Activated CD4-positive, alpha-beta T cell treated with anti-CD3 and anti-CD28 coated beads, Interleukin-2, amount 50 U/mL, for 24 hours (primary cell): ENCODE measurements at regions not wholly inside any gene's neighbourhood (a gene's known extent, or its start where the extent isn't known, plus 50 kb on each side); places are given as distances from the start of the nearest gene placed in this dataset.
"Not testable (repeated sequence)": the region's sequence is repeated elsewhere in the genome, so short reads cannot be mapped to it uniquely, and the experiment has no call there.

Source experiments
- DNase-seq, 2 donors: peaks; one replicate each; pipeline ENCODE4 v3.0.0-alpha.2; 2020; ENCODE audit warnings: low read depth in 1 of 2, low spot score in 1 of 2

DNA sequence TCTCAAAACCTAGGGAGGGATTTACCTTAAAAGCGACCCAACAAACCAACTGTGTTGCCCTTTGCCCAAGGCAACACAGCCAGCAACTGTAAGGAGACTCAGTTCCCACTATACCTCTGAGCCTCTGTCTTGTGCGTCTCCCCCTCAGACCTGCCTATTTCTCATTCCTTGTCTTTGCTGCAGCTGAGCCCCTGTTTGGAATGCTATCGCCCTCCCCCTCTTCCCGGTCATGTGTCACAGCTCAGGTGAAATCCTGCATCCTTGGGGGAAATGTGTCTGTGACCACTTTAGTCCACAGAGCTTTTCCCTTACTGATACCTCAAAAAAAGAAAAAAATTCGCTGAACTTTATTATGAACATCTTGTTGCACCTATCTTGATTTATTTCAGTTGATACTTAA lies 52.0 kb upstream of the LRIG1 start:
- no peak for DNase-seq

DNA sequence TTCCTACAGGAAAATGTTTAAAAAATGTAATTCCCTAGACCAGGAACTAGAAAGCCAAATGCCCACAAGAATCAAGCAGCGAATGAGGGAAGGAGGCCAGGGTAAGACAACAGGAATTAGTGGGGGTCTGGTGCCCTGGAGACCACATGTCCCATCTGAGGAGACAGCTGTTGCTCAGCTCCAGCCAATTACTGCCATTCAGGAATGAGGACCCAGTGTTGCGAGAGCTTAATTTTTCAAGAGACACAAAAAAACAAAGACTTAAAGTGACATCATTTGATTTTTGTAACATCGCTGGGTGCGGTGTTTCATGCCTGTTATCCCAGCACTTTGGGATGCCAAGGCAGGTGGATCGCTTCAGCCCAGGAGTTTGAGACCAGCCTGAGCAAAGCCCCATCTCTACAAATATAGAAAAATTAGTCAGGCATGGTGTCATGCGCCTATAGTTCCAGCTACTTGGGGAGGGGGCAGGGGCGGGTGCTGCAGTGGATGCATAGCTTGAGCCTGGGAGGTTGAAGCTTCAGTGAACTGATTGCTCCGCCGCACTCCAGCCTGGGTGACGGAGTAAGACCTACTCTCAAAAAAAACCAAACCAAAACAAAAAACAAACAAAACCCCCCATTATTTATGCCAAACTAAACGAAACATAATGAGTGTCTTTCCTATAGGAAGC lies 52.8 kb upstream of the LRIG1 start:
- no peak for DNase-seq

DNA sequence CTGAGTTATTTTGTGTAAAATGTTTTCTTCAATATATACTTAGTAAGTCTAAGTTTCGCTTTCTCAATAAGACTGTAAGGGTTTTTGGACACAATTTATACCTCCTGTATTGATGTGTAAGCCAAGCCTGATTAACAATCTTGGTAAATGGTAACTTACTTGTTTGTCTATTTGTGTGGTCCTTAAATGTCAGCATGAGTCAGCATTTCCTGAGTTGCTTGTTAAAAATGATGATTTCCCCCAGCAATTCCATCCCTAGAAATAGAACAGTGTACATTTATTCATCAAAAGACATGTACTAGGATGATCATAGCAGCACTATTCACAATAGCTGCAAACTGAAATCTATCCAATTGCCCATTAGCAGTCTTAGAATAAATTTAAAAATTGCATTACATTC lies 53.4 kb upstream of the LRIG1 start:
- DNase-seq: no peak

DNA sequence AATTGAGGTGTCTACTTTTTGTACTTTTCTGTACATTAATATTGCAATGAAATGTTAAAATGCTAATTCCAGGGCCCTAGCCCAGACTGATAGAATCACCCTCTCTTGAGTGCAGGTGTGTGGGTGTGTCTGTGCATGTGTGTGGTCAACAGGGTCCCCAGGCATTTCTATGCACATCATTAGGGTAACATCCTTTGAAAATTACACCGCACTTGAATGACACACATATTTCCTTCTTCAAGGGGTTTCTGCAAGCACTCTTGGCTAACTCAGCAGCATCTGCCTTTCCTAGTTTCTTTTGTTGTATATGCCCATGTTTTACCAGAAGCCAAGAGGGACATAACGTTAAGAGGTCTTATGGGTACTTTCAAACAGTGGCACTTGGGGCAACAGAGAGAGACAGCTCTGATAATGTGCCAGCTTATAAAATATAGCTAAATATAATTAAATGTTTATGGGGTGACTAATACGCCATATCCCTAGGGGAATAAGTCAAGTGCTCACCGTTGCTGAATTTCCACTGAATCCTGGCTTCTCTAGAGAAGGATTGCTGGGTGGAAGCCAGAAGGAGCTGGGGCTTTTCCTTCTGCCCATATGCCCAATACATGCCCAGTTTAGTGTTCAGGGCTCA lies 54.5 kb upstream of the LRIG1 start:
- DNase-seq: no peak

DNA sequence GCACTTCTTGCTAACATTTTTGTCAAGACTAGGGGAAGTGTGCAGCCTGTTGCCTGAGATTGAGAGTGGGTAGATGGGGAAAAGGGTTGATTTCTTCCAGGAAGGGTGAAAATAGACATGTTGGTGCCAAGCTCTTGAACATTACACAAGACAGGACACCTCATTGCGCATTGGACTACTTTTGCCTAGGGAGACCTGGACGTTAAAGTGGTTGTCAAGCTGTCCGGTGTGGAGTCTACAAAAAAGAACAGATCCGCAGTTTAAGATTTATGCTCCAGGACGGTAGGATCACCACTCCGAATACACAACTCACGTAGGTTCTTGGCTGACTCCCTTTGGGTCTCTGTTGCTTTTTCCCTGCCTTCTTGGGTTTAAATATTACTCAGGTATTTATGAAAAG lies 56.3 kb upstream of the LRIG1 start:
- DNase-seq: no peak

DNA sequence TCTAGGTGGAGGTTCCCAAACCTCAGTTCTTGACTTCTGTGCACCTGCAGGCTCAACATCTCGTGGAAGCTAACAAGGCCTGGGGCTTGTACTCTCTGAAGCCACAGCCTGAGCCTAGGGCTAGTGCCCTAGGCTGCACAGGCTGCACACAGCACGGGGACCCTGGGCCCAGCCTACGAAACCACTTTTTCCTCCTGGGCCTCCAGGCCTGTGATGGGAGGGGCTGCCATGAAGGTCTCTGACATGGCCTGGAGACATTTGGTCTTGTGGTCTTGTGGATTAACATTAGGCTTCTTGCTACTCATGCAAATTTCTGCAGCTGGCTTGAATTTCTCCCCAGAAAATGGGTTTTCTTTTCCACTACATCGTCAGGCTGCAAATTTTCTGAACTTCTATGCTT lies 59.1 kb upstream of the LRIG1 start:
- DNase-seq: not testable (repeated sequence)

DNA sequence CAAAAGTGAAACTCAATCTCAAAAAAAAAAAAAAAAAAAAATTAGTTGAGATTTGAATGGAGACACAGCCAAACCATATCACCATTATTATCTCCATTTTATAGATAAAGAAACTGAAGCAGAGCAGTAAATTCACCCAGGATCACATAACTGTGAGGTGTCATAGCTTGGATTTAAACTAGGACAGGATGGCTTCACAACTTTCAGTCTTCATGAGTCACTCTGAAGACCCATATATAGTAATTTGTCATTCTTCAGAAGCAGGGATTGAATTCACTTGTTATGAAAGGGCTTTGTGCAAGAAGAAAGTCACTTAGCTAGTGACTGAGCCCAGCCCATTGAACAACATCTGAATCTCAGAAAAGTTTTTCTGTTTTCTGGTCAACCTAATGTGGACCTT lies 60.5 kb upstream of the LRIG1 start:
- DNase-seq: no peak

DNA sequence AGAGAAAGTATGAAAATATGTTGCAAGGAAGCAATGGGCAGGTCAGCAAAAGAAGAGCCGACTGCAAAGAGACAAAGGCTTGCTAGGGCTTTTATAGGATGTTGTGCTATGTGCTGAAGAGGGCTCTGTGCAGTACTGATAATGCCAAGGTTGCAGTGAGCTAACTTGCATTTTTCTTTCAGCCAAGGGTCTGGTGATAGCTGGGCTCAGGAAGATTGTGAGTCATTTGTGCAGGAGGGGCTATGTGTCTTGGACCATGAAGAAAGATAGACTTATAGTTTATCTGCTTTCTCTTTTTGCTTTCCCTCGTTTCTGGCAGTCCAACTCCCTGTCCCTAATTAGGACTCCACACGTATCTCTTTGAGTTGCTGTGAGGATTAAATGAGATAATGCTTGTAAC lies 64.5 kb upstream of the LRIG1 start:
- DNase-seq: no peak

DNA sequence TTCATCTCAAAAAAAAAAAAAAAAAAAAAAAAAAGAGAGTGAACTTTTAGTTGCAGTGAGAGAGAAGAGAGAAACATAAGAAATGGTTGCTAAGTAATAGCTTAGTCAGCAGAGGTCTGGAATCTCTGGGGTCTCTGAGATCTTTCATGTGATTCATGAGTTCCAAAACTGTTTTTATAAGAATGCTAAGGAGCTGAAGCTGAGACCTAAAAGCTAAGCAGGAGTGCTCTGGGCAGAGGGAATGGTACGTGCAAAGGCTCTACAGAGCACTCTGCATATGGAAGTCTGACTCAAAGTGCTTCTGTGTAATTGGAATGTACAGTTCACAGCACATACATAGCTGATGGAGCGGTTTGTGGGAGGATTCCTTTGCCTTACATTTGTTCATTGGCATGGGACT lies 66.3 kb upstream of the LRIG1 start:
- DNase-seq: no peak

DNA sequence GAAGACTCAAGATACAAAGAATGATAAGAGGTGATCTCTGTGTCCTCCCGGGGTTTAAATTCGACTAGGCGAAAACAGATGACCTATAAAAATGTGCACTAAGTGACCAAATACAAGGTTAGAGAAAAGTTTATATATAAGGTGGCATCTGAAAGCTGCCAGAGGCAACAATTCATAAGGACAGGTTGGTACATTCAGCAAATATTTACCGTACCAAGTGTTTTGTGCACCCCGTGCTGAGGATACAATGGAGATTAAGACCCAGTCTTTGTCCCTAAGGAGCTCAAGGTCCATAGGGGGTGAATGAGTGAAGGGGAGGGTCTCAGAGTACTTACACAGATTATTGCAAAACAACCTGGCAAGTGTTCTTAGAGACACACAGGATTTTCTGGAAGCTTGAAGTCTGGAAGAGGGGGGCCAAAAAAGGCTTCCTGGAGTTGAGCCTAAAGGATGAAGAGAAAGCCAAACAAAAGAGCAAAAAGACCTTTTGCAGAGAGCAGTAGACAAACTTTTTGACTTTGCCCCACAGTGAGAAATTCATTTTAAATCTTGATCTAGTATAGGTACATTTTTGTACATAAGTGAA lies 71.4 kb upstream of the LRIG1 start:
- no peak for DNase-seq

DNA sequence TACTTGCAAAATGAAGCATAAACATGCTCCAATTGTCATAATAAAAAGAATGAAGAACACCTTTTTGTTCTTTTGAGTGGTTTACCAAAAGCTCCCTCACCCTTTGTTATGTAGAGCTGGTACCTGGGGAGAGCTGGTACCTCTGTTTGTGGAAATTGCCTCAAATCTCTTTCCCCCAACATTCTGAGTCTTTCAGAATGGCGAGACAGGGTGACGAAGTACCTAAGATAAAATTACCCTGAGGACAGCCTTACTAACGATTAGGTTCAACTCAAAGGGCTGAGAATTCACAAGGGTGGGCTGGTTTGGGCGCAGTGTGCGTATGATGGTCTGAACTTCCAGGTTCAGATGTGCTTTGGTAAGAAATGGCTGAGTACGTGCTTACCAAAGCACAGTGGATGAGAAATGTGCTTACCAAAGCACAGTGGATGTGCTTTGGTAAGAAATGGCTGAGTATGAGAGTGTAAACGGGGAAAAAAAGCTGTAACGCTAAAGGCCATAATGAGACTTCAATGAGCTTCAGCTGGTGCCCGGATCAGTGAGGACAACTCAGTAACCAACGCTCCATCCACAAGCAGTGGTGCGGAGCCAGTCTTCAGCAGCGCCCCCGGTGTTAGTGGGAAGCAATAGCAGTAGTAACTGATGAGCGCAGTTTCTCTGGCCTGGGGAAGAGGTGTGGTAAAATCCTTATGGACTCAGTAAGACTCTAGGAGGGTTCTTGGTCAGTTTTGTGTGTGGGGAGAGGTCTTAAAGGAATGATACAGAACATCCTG lies 72.3 kb upstream of the LRIG1 start:
- no peak for DNase-seq

DNA sequence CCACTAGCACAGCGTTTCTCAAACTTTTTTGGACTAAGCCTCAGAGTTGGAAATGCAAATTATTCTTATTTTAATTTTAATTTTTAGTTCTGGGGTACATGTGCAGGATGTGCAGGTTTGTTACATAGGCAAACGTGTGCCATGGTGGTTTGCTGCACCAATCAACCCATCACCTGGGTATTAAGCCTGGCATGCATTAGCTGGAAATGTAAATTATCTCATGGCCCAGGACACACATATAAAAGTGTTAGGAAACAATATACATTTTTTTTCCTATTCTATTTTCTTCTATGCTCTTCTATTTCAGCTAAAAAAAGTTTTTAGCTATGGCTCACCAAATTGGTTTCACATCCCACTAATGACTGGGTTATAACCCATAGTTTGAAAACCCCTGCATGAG lies 73.3 kb upstream of the LRIG1 start:
- DNase-seq: no peak

DNA sequence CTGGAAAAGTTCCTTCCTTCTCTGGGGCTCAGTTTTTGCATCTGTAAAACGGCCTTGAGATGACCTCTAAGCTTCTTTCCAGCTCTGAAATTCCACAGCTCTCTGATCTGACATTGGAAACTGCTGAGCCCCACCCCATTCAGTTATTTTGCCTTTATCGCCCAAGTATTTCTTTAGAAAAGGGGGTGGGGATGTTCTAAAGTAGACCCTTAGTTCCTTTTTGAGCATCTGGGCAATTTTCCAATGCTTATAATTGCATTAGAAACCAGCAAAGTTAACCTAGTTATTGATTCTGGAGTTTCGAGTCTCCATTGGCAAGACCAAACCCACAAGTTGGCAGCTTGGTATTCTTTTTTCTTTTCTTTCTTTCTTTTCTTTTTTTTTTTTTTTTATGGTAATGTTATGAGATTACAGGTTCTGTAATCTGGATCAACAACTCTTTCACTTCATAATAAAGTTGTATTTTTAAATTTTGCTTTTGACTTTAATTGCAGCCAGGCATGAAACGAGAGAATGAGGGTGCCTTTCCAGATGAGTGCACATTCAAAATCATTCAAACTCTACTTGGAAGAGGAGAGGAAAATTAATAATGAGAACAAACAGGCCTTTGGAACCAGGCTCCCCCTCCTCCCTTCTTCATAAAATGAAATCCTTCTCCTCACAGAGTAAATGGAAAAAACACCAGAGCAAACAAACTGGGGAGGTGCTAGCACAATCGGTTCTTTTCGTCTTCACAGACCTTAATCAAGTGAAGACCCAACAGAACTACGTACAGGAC lies 76.8 kb upstream of the LRIG1 start:
- DNase-seq: no peak

DNA sequence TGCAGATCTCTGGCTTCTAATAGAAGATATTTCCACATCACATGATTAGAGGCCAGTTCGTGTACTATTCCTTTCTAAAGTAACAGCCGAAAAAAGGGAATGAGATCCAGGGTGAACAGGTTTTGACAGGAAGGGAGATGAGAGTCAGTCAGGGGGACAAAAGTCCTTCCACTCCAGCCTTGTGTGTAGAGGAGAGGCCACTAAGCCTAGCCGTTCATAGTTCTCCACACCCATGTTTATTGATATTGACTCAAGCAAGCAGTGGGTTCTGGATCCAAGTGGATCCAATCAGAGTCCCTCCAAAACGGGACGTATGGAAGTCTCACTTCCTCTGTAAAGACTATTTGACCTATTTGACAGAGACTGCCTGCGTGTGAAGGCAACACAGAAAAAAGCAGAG lies 80.4 kb upstream of the LRIG1 start:
- no peak for DNase-seq

DNA sequence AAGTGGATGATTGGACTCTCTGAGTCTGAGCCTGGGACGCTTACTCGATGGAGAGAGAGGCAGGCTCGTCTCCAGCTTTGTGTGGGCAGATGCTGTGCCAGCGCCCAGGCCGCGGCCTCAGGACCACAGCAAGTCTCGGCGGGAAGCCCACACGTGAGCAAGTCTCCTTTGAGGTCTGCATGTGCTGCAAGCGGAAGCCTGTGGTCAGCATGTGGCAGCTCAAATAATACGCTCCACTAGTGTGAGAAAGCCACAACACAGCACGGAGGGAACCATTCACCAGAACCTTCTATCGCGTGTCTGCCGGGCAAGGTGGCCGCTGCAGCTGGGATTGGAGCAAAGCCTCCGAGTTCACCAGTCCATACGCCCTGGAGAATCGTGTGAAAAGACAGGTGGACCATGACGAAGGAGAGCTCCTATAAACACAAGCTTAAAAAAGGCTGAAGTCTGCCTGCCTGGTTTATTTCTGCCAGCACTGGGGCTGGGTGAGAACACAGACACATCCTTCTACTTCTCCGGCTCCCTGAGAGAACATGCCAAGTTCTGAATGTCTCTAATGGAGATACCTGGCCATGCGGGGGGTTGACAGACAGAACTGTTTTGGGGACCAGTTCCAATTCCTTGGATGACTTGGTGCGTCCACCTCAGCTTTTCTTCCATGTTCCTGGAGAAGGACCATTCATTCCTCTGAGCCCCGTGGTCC lies 82.0 kb upstream of the LRIG1 start:
- DNase-seq: peak; percentile 1 to 13

DNA sequence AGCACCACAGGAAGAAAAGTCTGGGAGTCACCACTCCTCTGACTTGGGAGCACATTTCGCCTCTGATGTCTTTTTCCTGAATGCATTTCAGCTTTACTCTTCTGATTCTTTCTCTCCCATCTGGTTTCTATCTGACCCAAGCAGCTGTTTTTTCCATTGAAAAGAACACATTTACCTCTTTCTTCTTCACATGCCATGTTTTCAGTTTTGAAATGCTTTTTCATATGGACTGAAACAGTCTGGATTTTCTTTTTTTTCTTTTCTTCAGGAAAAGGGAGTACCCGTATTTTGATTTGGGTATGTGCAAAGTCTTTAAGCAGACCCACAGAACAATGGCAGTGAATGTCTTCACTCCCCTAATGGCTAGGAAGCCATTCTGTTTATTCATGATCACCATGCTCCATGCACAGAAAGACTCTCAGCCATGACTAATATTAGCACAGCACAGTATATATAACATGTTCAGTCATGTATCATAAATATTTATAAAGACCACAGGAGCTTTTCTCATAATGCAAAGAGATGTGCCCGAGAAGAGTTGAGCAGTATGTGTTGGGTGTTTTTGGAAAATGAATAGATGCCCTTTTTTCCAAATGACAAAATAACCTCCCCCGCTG lies 82.7 kb upstream of the LRIG1 start:
- no peak for DNase-seq

DNA sequence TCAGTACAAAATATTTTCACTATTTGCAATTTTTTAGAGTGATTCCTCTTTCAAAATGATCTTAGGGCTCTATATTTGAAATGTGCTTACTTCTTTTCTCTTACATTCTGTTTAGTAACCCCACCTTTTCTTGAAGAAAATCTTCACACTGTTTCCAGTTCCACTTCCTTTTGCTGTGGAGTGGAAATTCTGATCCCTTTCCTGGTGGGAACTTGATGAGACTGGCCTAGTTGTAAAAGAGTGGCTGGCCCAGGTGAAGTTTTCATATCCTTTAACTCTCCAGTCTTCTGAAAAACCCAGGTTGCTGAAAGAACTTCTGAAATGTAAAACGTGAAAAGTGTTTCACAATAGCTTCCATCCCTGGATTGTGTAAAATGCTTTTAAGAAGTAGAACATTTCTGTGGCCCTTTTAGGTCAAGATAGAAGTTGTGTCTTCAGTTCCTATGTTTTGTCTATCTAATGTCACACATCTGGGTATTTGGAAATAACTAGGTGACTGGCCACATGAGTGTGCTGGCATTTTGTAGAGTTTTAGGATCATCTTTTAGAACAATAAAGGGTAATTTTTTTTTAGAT lies 84.8 kb upstream of the LRIG1 start:
- no peak for DNase-seq

DNA sequence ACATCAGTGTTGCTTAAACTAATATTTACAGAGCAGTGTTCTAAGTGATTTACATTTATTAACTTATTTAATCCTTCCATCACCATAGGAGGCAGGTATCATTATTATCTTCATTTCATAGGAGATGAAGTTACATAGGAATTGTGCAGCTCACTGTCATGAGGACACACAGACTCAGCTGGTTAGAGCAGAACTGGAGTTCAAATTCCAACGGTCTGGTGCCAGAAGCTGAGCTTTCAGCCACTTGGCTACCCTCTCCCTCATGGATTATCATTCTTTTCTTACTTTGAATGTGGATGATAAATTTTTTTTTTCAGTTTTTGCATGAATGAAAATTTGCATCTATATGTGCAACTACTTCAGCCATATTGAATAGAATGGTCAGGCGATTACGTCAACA lies 86.0 kb upstream of the LRIG1 start:
- no peak for DNase-seq

DNA sequence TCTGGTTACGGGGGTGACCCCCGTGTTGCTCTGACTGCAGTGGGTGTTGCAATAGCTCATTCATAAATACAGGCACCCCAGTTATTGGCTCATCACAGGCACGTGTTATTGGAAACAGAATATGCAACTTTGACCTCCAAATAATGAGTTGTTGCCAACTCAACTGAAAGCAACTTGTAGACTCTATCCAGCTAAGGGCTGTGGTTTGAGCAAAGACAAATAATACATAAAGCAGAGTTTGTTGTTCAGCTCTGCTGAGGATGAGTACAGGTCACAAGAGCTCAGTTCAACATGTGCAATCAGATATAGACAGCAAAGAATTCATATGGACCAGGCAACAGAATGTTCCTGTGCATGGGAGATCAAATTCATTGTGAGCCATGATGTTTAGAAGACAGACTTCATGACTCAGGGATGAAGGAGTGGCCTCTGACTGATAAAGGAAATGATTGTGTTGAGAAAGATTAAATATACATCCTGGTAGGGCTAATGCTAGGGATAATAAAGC lies 87.6 kb upstream of the LRIG1 start:
- no peak for DNase-seq
